ENCODE measurements at regions not wholly inside any gene's neighbourhood (a gene's known extent, or its start where the extent isn't known, plus 50 kb on each side); places are given as distances from the start of the nearest gene placed in this dataset.

GRCh38 chr5:33179301-33179700 is 261.5 kb upstream of the TARS1 start:
- Mint-ChIP-seq H3K4me3 (ENCODE audit: unreplicated experiment) (no peak overlapping the region), H3K9me3 (ENCODE audit: low read depth) (no peaks in the 10 kb centered on the region), H3K27ac (ENCODE audit: unreplicated experiment) (no peak overlapping the region), H3K27me3 (ENCODE audit: low read depth) (no peaks in the 10 kb centered on the region), H3K36me3 (ENCODE audit: low read depth) (peaks cover 4% of the 10 kb centered on the region), H3K4me1 (ENCODE audit: low read depth) (peaks cover 21% of the 10 kb centered on the region)
- DNase-seq (ENCODE audit: low spot score): no peak
- no peak for TF ChIP-seq CTCF (IDR thresholded peaks at IDR 0.05)

- DNase-seq (ENCODE audit: low spot score): no peak
- Mint-ChIP-seq H3K36me3 (ENCODE audit: low read depth) (peaks cover 4% of the 10 kb centered on the region), H3K27ac (ENCODE audit: unreplicated experiment) (peak overlapping the region; percentile 1), H3K9me3 (ENCODE audit: low read depth) (no peaks in the 10 kb centered on the region), H3K4me3 (ENCODE audit: unreplicated experiment) (no peak overlapping the region), H3K4me1 (ENCODE audit: low read depth) (peaks cover 26% of the 10 kb centered on the region), H3K27me3 (ENCODE audit: low read depth) (no peaks in the 10 kb centered on the region)
- TF ChIP-seq CTCF (IDR thresholded peaks at IDR 0.05): peak; percentile 96
Observed at GRCh38 chr5:33180900-33181299, 259.9 kb upstream of the TARS1 start.

GRCh38 chr5:33182986-33183385 is 257.8 kb upstream of the TARS1 start:
- Mint-ChIP-seq H3K27me3 (ENCODE audit: low read depth) (no peaks in the 10 kb centered on the region), H3K36me3 (ENCODE audit: low read depth) (peaks cover 4% of the 10 kb centered on the region), H3K27ac (ENCODE audit: unreplicated experiment) (no peak overlapping the region), H3K4me3 (ENCODE audit: unreplicated experiment) (no peak overlapping the region), H3K4me1 (ENCODE audit: low read depth) (peaks cover 26% of the 10 kb centered on the region), H3K9me3 (ENCODE audit: low read depth) (peaks cover under 1% of the 10 kb centered on the region)
- no peak for DNase-seq (ENCODE audit: low spot score)
- TF ChIP-seq CTCF (IDR thresholded peaks at IDR 0.05): no peak

- H3K27me3 Mint-ChIP-seq (ENCODE audit: low read depth): no peaks in the 10 kb centered on the region
- no peak for DNase-seq (ENCODE audit: low spot score)
- H3K27ac Mint-ChIP-seq (ENCODE audit: unreplicated experiment): no peak overlapping the region
- no peak for TF ChIP-seq CTCF (IDR thresholded peaks at IDR 0.05)
- H3K4me3 Mint-ChIP-seq (ENCODE audit: unreplicated experiment): no peak overlapping the region
- H3K4me1 Mint-ChIP-seq (ENCODE audit: low read depth): peaks cover 26% of the 10 kb centered on the region
- H3K9me3 Mint-ChIP-seq (ENCODE audit: low read depth): peaks cover 10% of the 10 kb centered on the region
- H3K36me3 Mint-ChIP-seq (ENCODE audit: low read depth): peaks cover 4% of the 10 kb centered on the region
Observed at GRCh38 chr5:33184367-33184766, 256.4 kb upstream of the TARS1 start.

GRCh38 chr5:33188089-33188488 is 252.7 kb upstream of the TARS1 start:
- Mint-ChIP-seq H3K4me3 (ENCODE audit: unreplicated experiment) (no peak overlapping the region), H3K36me3 (ENCODE audit: low read depth) (peaks cover 7% of the 10 kb centered on the region), H3K27me3 (ENCODE audit: low read depth) (no peaks in the 10 kb centered on the region), H3K27ac (ENCODE audit: unreplicated experiment) (no peak overlapping the region), H3K4me1 (ENCODE audit: low read depth) (peaks cover 11% of the 10 kb centered on the region), H3K9me3 (ENCODE audit: low read depth) (peaks cover 17% of the 10 kb centered on the region)
- no peak for TF ChIP-seq CTCF (IDR thresholded peaks at IDR 0.05)
- no peak for DNase-seq (ENCODE audit: low spot score)
